ENCODE measurements at regions not wholly inside any gene's neighbourhood (a gene's known extent, or its start where the extent isn't known, plus 50 kb on each side); places are given as distances from the start of the nearest gene placed in this dataset.
A peak's percentile ranks its signal among the peaks of the same experiment; 100 is the strongest.

- no peak overlapping the region for H4K5ac ChIP-seq (ENCODE audit: low read length)
- no peaks in the 10 kb centered on the region for H3K4me1 ChIP-seq (ENCODE audit: control insufficient read depth, low read depth, low read length)
- H3K23ac ChIP-seq (ENCODE audit: low read length): no peak overlapping the region
- no peaks in the 10 kb centered on the region for H3K36me3 ChIP-seq (ENCODE audit: control insufficient read depth, insufficient read depth, low read length)
- no CpG with 5 or more reads among the region's 1 CpG for WGBS (ENCODE audit: extremely low coverage, insufficient coverage, low lambda C conversion rate)
- no peak overlapping the region for H4K8ac ChIP-seq (ENCODE audit: low read depth, low read length)
- H2AK5ac ChIP-seq (ENCODE audit: low read length): no peak overlapping the region
- no peak overlapping the region for H3K4me2 ChIP-seq (ENCODE audit: low read length)
- H3K79me1 ChIP-seq (ENCODE audit: low read length): no peaks in the 10 kb centered on the region
- no peaks in the 10 kb centered on the region for H3K79me2 ChIP-seq (ENCODE audit: control insufficient read depth, insufficient read depth, low read length)
- H3K9ac ChIP-seq (ENCODE audit: low read length): no peak overlapping the region
- no peak overlapping the region for H3K27ac ChIP-seq (ENCODE audit: low read depth, low read length)
- H2BK120ac ChIP-seq (ENCODE audit: low read depth, low read length): no peak overlapping the region
- no peak overlapping the region for H3K18ac ChIP-seq (ENCODE audit: low read length)
- H3K27me3 ChIP-seq (ENCODE audit: insufficient read depth, low read length, poor library complexity): no peaks in the 10 kb centered on the region
- DNase-seq: no peak
- no peak overlapping the region for H2BK5ac ChIP-seq (ENCODE audit: low read length)
- no peak overlapping the region for H3K56ac ChIP-seq (ENCODE audit: low read length)
- no peak overlapping the region for H3K4ac ChIP-seq (ENCODE audit: low read depth, low read length)
- H3K4me3 ChIP-seq (ENCODE audit: low read length): no peak overlapping the region
- no peak overlapping the region for H2BK15ac ChIP-seq (replicated peaks; ENCODE audit: low read depth)
Observed at GRCh38 chr4:166274775-166275174, 401.7 kb downstream of the TLL1 start.

GRCh38 chr4:166277401-166277800, 404.4 kb downstream of the TLL1 start:
- Histone ChIP-seq H3K27ac (ENCODE audit: low read depth, low read length) (no peak overlapping the region), H3K79me2 (ENCODE audit: control insufficient read depth, insufficient read depth, low read length) (no peaks in the 10 kb centered on the region), H3K18ac (ENCODE audit: low read length) (no peak overlapping the region), H3K36me3 (ENCODE audit: control insufficient read depth, insufficient read depth, low read length) (no peaks in the 10 kb centered on the region), H3K9ac (ENCODE audit: low read length) (no peak overlapping the region), H3K56ac (ENCODE audit: low read length) (no peak overlapping the region), H3K4me1 (ENCODE audit: control insufficient read depth, low read depth, low read length) (no peaks in the 10 kb centered on the region), H2BK15ac (replicated peaks; ENCODE audit: low read depth) (no peak overlapping the region), H2BK120ac (ENCODE audit: low read depth, low read length) (no peak overlapping the region), H3K23ac (ENCODE audit: low read length) (no peak overlapping the region), H3K4me3 (ENCODE audit: low read length) (no peak overlapping the region), H3K79me1 (ENCODE audit: low read length) (no peaks in the 10 kb centered on the region), H4K5ac (ENCODE audit: low read length) (no peak overlapping the region), H3K4ac (ENCODE audit: low read depth, low read length) (no peak overlapping the region), H2BK5ac (ENCODE audit: low read length) (no peak overlapping the region), H3K4me2 (ENCODE audit: low read length) (no peak overlapping the region), H4K8ac (ENCODE audit: low read depth, low read length) (no peak overlapping the region), H3K27me3 (ENCODE audit: insufficient read depth, low read length, poor library complexity) (no peaks in the 10 kb centered on the region), H2AK5ac (ENCODE audit: low read length) (no peak overlapping the region)
- no peak for DNase-seq
- WGBS (ENCODE audit: extremely low coverage, insufficient coverage, low lambda C conversion rate): no CpG with 5 or more reads among the region's 1 CpG

DNA sequence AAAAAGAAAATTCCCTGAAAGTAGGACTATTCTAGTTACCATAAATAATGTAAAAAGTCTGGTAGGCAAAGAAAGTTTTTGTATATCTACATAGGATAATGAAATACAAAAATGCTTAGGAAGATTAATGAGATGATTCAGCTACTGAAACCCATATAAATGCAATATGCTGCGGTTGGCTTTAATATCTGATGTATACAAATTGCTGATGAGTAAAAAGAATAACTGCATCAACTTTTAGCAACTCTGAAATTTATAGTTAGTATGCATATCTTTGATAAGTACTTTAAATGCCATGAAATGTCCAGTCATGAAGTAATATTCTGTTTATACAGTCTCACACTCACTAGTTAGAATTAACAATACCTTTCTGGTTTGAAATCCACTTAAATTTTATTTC, 404.8 kb downstream of the TLL1 start:
- no CpG with 5 or more reads among the region's 1 CpG for WGBS (ENCODE audit: extremely low coverage, insufficient coverage, low lambda C conversion rate)
- Histone ChIP-seq H3K4ac (ENCODE audit: low read depth, low read length) (no peak overlapping the region), H2BK5ac (ENCODE audit: low read length) (no peak overlapping the region), H3K23ac (ENCODE audit: low read length) (no peak overlapping the region), H3K4me3 (ENCODE audit: low read length) (no peak overlapping the region), H2BK120ac (ENCODE audit: low read depth, low read length) (no peak overlapping the region), H3K79me2 (ENCODE audit: control insufficient read depth, insufficient read depth, low read length) (no peaks in the 10 kb centered on the region), H3K27me3 (ENCODE audit: insufficient read depth, low read length, poor library complexity) (no peaks in the 10 kb centered on the region), H3K9ac (ENCODE audit: low read length) (no peak overlapping the region), H2BK15ac (replicated peaks; ENCODE audit: low read depth) (no peak overlapping the region), H2AK5ac (ENCODE audit: low read length) (no peak overlapping the region), H3K79me1 (ENCODE audit: low read length) (no peaks in the 10 kb centered on the region), H3K18ac (ENCODE audit: low read length) (no peak overlapping the region), H4K8ac (ENCODE audit: low read depth, low read length) (no peak overlapping the region), H3K4me1 (ENCODE audit: control insufficient read depth, low read depth, low read length) (no peaks in the 10 kb centered on the region), H3K27ac (ENCODE audit: low read depth, low read length) (no peak overlapping the region), H4K5ac (ENCODE audit: low read length) (no peak overlapping the region), H3K4me2 (ENCODE audit: low read length) (no peak overlapping the region), H3K36me3 (ENCODE audit: control insufficient read depth, insufficient read depth, low read length) (no peaks in the 10 kb centered on the region), H3K56ac (ENCODE audit: low read length) (no peak overlapping the region)
- DNase-seq: no peak

- no peaks in the 10 kb centered on the region for H3K36me3 ChIP-seq (ENCODE audit: control insufficient read depth, insufficient read depth, low read length)
- no peak overlapping the region for H2AK5ac ChIP-seq (ENCODE audit: low read length)
- H2BK120ac ChIP-seq (ENCODE audit: low read depth, low read length): no peak overlapping the region
- no peak overlapping the region for H3K27ac ChIP-seq (ENCODE audit: low read depth, low read length)
- H3K4ac ChIP-seq (ENCODE audit: low read depth, low read length): no peak overlapping the region
- H3K4me2 ChIP-seq (ENCODE audit: low read length): no peak overlapping the region
- H3K79me2 ChIP-seq (ENCODE audit: control insufficient read depth, insufficient read depth, low read length): no peaks in the 10 kb centered on the region
- H3K23ac ChIP-seq (ENCODE audit: low read length): no peak overlapping the region
- no peak overlapping the region for H3K9ac ChIP-seq (ENCODE audit: low read length)
- H3K18ac ChIP-seq (ENCODE audit: low read length): no peak overlapping the region
- H3K56ac ChIP-seq (ENCODE audit: low read length): no peak overlapping the region
- H4K8ac ChIP-seq (ENCODE audit: low read depth, low read length): no peak overlapping the region
- H4K5ac ChIP-seq (ENCODE audit: low read length): no peak overlapping the region
- H3K4me3 ChIP-seq (ENCODE audit: low read length): no peak overlapping the region
- no peaks in the 10 kb centered on the region for H3K27me3 ChIP-seq (ENCODE audit: insufficient read depth, low read length, poor library complexity)
- no peaks in the 10 kb centered on the region for H3K4me1 ChIP-seq (ENCODE audit: control insufficient read depth, low read depth, low read length)
- no peak overlapping the region for H2BK15ac ChIP-seq (replicated peaks; ENCODE audit: low read depth)
- H2BK5ac ChIP-seq (ENCODE audit: low read length): no peak overlapping the region
- peak; percentile 14 for DNase-seq
- H3K79me1 ChIP-seq (ENCODE audit: low read length): no peaks in the 10 kb centered on the region
Observed at GRCh38 chr4:166279261-166279660, 406.2 kb downstream of the TLL1 start.

GRCh38 chr4:166280642-166281041, 407.6 kb downstream of the TLL1 start:
- Histone ChIP-seq H3K27ac (ENCODE audit: low read depth, low read length) (no peak overlapping the region), H4K5ac (ENCODE audit: low read length) (no peak overlapping the region), H3K56ac (ENCODE audit: low read length) (no peak overlapping the region), H3K4me2 (ENCODE audit: low read length) (no peak overlapping the region), H3K4ac (ENCODE audit: low read depth, low read length) (no peak overlapping the region), H2BK120ac (ENCODE audit: low read depth, low read length) (no peak overlapping the region), H3K79me2 (ENCODE audit: control insufficient read depth, insufficient read depth, low read length) (no peaks in the 10 kb centered on the region), H3K4me1 (ENCODE audit: control insufficient read depth, low read depth, low read length) (no peaks in the 10 kb centered on the region), H2AK5ac (ENCODE audit: low read length) (no peak overlapping the region), H2BK5ac (ENCODE audit: low read length) (no peak overlapping the region), H3K9ac (ENCODE audit: low read length) (no peak overlapping the region), H3K36me3 (ENCODE audit: control insufficient read depth, insufficient read depth, low read length) (no peaks in the 10 kb centered on the region), H3K27me3 (ENCODE audit: insufficient read depth, low read length, poor library complexity) (no peaks in the 10 kb centered on the region), H2BK15ac (replicated peaks; ENCODE audit: low read depth) (no peak overlapping the region), H3K4me3 (ENCODE audit: low read length) (no peak overlapping the region), H4K8ac (ENCODE audit: low read depth, low read length) (no peak overlapping the region), H3K18ac (ENCODE audit: low read length) (no peak overlapping the region), H3K79me1 (ENCODE audit: low read length) (no peaks in the 10 kb centered on the region), H3K23ac (ENCODE audit: low read length) (no peak overlapping the region)
- no peak for DNase-seq
- WGBS (ENCODE audit: extremely low coverage, insufficient coverage, low lambda C conversion rate): no CpG with 5 or more reads among the region's 1 CpG

GRCh38 chr4:166282081-166282770, 409.2 kb downstream of the TLL1 start:
- no CpG with 5 or more reads among the region's 1 CpG for WGBS (ENCODE audit: extremely low coverage, insufficient coverage, low lambda C conversion rate)

More at GRCh38 chr4:166282081-166282770, 409.2 kb downstream of the TLL1 start:
- Histone ChIP-seq H4K8ac (ENCODE audit: low read depth, low read length) (no peak overlapping the region), H3K27ac (ENCODE audit: low read depth, low read length) (no peak overlapping the region), H3K4me2 (ENCODE audit: low read length) (no peak overlapping the region), H2BK15ac (replicated peaks; ENCODE audit: low read depth) (no peak overlapping the region), H3K27me3 (ENCODE audit: insufficient read depth, low read length, poor library complexity) (no peaks in the 10 kb centered on the region), H2BK120ac (ENCODE audit: low read depth, low read length) (no peak overlapping the region), H3K23ac (ENCODE audit: low read length) (no peak overlapping the region), H3K4ac (ENCODE audit: low read depth, low read length) (no peak overlapping the region), H3K56ac (ENCODE audit: low read length) (no peak overlapping the region), H3K4me3 (ENCODE audit: low read length) (no peak overlapping the region), H3K79me1 (ENCODE audit: low read length) (no peaks in the 10 kb centered on the region), H3K79me2 (ENCODE audit: control insufficient read depth, insufficient read depth, low read length) (no peaks in the 10 kb centered on the region), H3K9ac (ENCODE audit: low read length) (no peak overlapping the region), H3K4me1 (ENCODE audit: control insufficient read depth, low read depth, low read length) (no peaks in the 10 kb centered on the region), H2AK5ac (ENCODE audit: low read length) (no peak overlapping the region), H2BK5ac (ENCODE audit: low read length) (no peak overlapping the region), H3K36me3 (ENCODE audit: control insufficient read depth, insufficient read depth, low read length) (no peaks in the 10 kb centered on the region), H3K18ac (ENCODE audit: low read length) (no peak overlapping the region), H4K5ac (ENCODE audit: low read length) (no peak overlapping the region)
- DNase-seq: no peak
